Natural killer cell (primary cell): ENCODE measurements at regions not wholly inside any gene's neighbourhood (a gene's known extent, or its start where the extent isn't known, plus 50 kb on each side); places are given as distances from the start of the nearest gene placed in this dataset.

Source experiments
- ATAC-seq, 3 donors: fragments of 150-1000 bp in 2 of 3; fragments of 200-7000 bp in 1 of 3; cut with Tn5 transposase; 1 replicate in 1 of 3; 2 replicates in 2 of 3; pipeline ENCODE4 v1.10.0; 2021; ENCODE audit warnings: mild to moderate bottlenecking in 2 of 3, moderate library complexity in 2 of 3
- DNase-seq, 2 donors: peaks; one replicate each; pipeline versions ENCODE4 v3.0.0 to v3.0.0-alpha.2; 2013 to 2021; ENCODE audit warnings: mixed read lengths in 1 of 2
- H3K27ac ChIP-seq: one replicate; pipeline ENCODE4 v1.5.1; 2013; ENCODE audit warnings: mild to moderate bottlenecking, low read length
- H3K27me3 ChIP-seq: one replicate; pipeline ENCODE4 v1.6.1; 2013; ENCODE audit warnings: low read length; ENCODE audit not compliant: control insufficient read depth, insufficient read depth
- H3K36me3 ChIP-seq: one replicate; pipeline ENCODE4 v1.6.1; 2013; ENCODE audit warnings: low read length; ENCODE audit not compliant: control insufficient read depth, insufficient read depth
- H3K4me1 ChIP-seq: one replicate; pipeline ENCODE4 v1.6.1; 2013; ENCODE audit warnings: low read length; ENCODE audit not compliant: control insufficient read depth, insufficient read depth
- H3K4me3 ChIP-seq: one replicate; pipeline ENCODE4 v1.5.1; 2013; ENCODE audit warnings: low read length
- H3K9me3 ChIP-seq: one replicate; pipeline ENCODE4 v1.6.1; 2013; ENCODE audit warnings: low read length; ENCODE audit not compliant: control insufficient read depth, insufficient read depth
- H3K27ac Mint-ChIP-seq, 2 donors: one replicate each; pipeline ENCODE4 v1.8.0; 2022; ENCODE audit warnings: mild to moderate bottlenecking in 2 of 2, mixed read lengths in 2 of 2, moderate library complexity in 1 of 2
- H3K27me3 Mint-ChIP-seq, 2 donors: one replicate each; pipeline ENCODE4 v1.8.0; 2022; ENCODE audit warnings: low read depth in 2 of 2, mixed read lengths in 2 of 2
- H3K36me3 Mint-ChIP-seq: one replicate; pipeline ENCODE4 v1.8.0; 2022; ENCODE audit warnings: mixed read lengths
- H3K4me1 Mint-ChIP-seq, 2 donors: one replicate each; pipeline ENCODE4 v1.8.0; 2022; ENCODE audit warnings: mixed read lengths in 2 of 2
- H3K4me3 Mint-ChIP-seq: one replicate; pipeline ENCODE4 v1.8.0; 2022; ENCODE audit warnings: mild to moderate bottlenecking, moderate library complexity, mixed read lengths
- H3K9me3 Mint-ChIP-seq, 2 donors: one replicate each; pipeline ENCODE4 v1.8.0; 2022; ENCODE audit warnings: mixed read lengths in 2 of 2
- CTCF ChIP-seq: fragments of 200-600 bp; IDR thresholded peaks from one replicate; pipeline ENCODE4 v1.8.0; 2022; ENCODE audit warnings: antibody characterized with exemption
- WGBS: methylation state at CpG from one replicate; pipeline ENCODE4 v1.1.7; 2013; ENCODE audit warnings: missing lambda C conversion rate; ENCODE audit not compliant: insufficient coverage; 5-methylcytosine and 5-hydroxymethylcytosine counted together
- intact Hi-C: fragments of 100-400 bp; cut with micrococcal nuclease; formaldehyde crosslinking; loops from one replicate; pipeline ENCODE4 v1.14.2; 2022

- Mint-ChIP-seq H3K27me3 (no peaks in the 10 kb centered on the region), H3K36me3 (no peaks in the 10 kb centered on the region), H3K4me3 (no peak overlapping the region), H3K9me3 (peaks cover 4 to 5% of the 10 kb centered on the region in 2 donors), H3K27ac (no peak overlapping the region), H3K4me1 (no peaks in the 10 kb centered on the region)
- no peak for ATAC-seq
- WGBS, result 95% methylated on average over 5 of the region's 5 CpGs
- Histone ChIP-seq H3K9me3 (no peaks in the 10 kb centered on the region), H3K4me1 (no peaks in the 10 kb centered on the region), H3K36me3 (no peaks in the 10 kb centered on the region), H3K27me3 (no peaks in the 10 kb centered on the region), H3K27ac (no peak overlapping the region), H3K4me3 (no peak overlapping the region)
- intact Hi-C loops, result no loop called here
- no peak for TF ChIP-seq CTCF
- DNase-seq, result no peak
Observed at GRCh38 chr3:190238871-190239270, 83.4 kb downstream of the CLDN1 start.

- Histone ChIP-seq H3K9me3 (no peaks in the 10 kb centered on the region), H3K27ac (no peak overlapping the region), H3K27me3 (no peaks in the 10 kb centered on the region), H3K4me3 (no peak overlapping the region), H3K4me1 (no peaks in the 10 kb centered on the region), H3K36me3 (no peaks in the 10 kb centered on the region)
- intact Hi-C loops, result no loop called here
- H3K36me3 Mint-ChIP-seq, result no peaks in the 10 kb centered on the region
- ATAC-seq (no peak), DNase-seq (no peak)
- H3K27me3 Mint-ChIP-seq, result no peaks in the 10 kb centered on the region
- 96% methylated on average over 3 of the region's 3 CpGs for WGBS
- H3K9me3 Mint-ChIP-seq, result peaks cover 0 to 2% of the 10 kb centered on the region in 2 donors
- H3K4me3 Mint-ChIP-seq, result no peak overlapping the region
- no peaks in the 10 kb centered on the region for H3K4me1 Mint-ChIP-seq
- H3K27ac Mint-ChIP-seq, result no peak overlapping the region
- TF ChIP-seq CTCF, result no peak
Observed at GRCh38 chr3:190234621-190235020, 87.6 kb downstream of the CLDN1 start.

DNA sequence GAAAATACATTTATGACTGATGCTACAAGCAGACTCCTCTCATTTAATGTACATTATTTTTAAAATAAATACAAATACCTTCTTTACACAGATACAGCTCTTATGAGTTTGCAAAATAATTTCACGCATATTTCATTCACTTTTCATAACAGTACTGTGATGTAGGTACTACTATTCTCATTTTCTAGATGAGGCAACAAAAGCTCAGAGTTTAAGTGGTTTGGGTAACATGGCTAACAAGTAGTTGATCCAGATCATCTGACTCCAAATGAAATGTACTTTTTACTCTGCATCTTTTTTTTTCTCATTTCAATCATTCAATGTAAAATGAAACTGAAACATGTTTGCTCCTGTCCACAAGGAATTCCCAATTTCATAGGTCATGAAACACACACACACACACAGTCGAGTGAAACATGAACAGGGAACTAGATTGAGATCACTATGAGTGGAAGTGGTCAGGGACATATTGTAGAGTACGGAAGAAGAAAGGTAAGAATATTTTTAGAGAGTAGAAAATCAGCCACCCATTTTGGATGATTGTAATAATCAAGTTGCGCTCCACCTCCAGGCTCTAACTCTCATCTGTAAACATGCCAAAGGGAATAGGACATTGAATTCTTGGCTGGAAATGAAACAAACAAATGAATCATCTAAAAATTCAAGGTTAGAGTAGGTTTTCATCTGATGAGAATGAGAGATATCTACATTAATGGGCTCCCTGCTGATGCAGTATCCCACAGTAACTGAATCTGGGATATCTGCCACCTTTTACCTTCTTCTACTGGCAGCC lies 92.4 kb downstream of the CLDN1 start:
- H3K27me3 Mint-ChIP-seq, result no peaks in the 10 kb centered on the region
- H3K4me1 Mint-ChIP-seq, result no peaks in the 10 kb centered on the region
- intact Hi-C loops, result no loop called here
- H3K9me3 ChIP-seq, result no peaks in the 10 kb centered on the region
- H3K36me3 ChIP-seq, result no peaks in the 10 kb centered on the region
- 73% methylated on average over 1 of the region's 4 CpGs for WGBS
- H3K27me3 ChIP-seq, result no peaks in the 10 kb centered on the region
- ATAC-seq (no peak), DNase-seq (no peak)
- H3K4me3 Mint-ChIP-seq, result no peak overlapping the region
- no peak overlapping the region for H3K27ac ChIP-seq
- TF ChIP-seq CTCF, result no peak
- no peaks in the 10 kb centered on the region for H3K36me3 Mint-ChIP-seq
- H3K4me3 ChIP-seq, result no peak overlapping the region
- H3K9me3 Mint-ChIP-seq, result no peaks in the 10 kb centered on the region
- H3K27ac Mint-ChIP-seq, result no peak overlapping the region
- H3K4me1 ChIP-seq, result no peaks in the 10 kb centered on the region

DNA sequence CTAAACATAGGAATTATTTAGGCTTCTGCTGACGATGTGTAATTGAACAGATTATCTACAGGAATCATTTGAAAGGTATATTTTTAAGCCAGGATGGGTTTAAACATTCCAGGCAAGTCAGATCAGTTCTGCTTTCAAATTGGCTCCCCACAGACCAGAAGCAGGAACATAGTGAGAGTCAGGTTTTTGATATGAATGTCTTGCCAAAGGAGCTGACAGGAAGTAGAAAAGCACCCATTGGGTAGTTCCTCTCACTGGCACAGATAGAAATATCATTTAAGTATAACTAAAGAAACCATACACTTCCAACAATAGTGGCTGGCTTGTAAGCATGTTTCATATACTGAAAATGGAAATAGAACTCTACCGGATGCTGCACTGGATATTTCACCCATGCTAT lies 95.2 kb downstream of the CLDN1 start:
- H3K4me3 Mint-ChIP-seq, result no peak overlapping the region
- H3K9me3 ChIP-seq, result no peaks in the 10 kb centered on the region
- H3K27ac ChIP-seq, result no peak overlapping the region
- no peaks in the 10 kb centered on the region for H3K27me3 ChIP-seq
- no peak for DNase-seq
- H3K4me3 ChIP-seq, result no peak overlapping the region
- H3K4me1 ChIP-seq, result no peaks in the 10 kb centered on the region
- no peaks in the 10 kb centered on the region for H3K4me1 Mint-ChIP-seq
- no peaks in the 10 kb centered on the region for H3K36me3 ChIP-seq
- no peak overlapping the region for H3K27ac Mint-ChIP-seq
- H3K27me3 Mint-ChIP-seq, result no peaks in the 10 kb centered on the region
- H3K36me3 Mint-ChIP-seq, result no peaks in the 10 kb centered on the region
- no peaks in the 10 kb centered on the region for H3K9me3 Mint-ChIP-seq
- intact Hi-C loops, result no loop called here
- no peak for TF ChIP-seq CTCF
- 56% methylated on average over 2 of the region's 2 CpGs for WGBS
- no peak for ATAC-seq
